ENCODE measurements at regions not wholly inside any gene's neighbourhood (a gene's known extent, or its start where the extent isn't known, plus 50 kb on each side); places are given as distances from the start of the nearest gene placed in this dataset.

- Histone ChIP-seq H3K27ac (ENCODE audit: low read depth) (no peak overlapping the region), H3K36me3 (ENCODE audit: insufficient read depth) (no peaks in the 10 kb centered on the region), H3K4me1 (ENCODE audit: insufficient read depth) (no peaks in the 10 kb centered on the region), H3K4me3 (ENCODE audit: low read depth, low read length) (no peak overlapping the region)
- WGBS = 95% methylated on average over 3 of the region's 3 CpGs
- DNase-seq (ENCODE audit: extremely low spot score) = no peak
Measured at GRCh38 chrX:9235722-9236121, 201.8 kb upstream of the FAM9B start.

DNA sequence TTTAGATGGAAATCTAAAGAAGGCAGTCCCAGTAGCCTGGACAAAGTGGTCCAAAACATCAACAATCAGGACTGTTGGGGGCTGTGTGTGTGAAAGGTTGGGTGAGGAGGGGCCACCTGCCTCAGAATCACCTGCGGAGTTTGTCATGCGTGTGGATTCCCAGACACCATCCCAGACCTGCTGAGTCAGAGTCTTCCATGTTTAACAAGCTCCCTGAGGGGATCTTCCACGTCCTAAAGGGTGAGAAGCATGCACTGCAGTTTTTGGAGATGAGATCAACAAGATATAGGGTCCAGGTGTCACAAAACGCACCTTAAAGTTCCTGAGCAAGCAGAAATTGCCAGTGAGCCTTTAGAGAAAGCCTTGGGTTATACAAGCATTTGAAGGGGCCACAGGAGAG lies 207.0 kb upstream of the FAM9B start:
- H3K4me3 ChIP-seq (ENCODE audit: low read depth, low read length) = no peak overlapping the region
- 90% methylated on average over 4 of the region's 4 CpGs for WGBS
- no peak for DNase-seq (ENCODE audit: extremely low spot score)
- H3K36me3 ChIP-seq (ENCODE audit: insufficient read depth) = no peaks in the 10 kb centered on the region
- H3K27ac ChIP-seq (ENCODE audit: low read depth) = no peak overlapping the region
- no peaks in the 10 kb centered on the region for H3K4me1 ChIP-seq (ENCODE audit: insufficient read depth)

GRCh38 chrX:9241427-9241826 lies 207.5 kb upstream of the FAM9B start:
- no peaks in the 10 kb centered on the region for H3K4me1 ChIP-seq (ENCODE audit: insufficient read depth)
- DNase-seq (ENCODE audit: extremely low spot score) = no peak
- H3K27ac ChIP-seq (ENCODE audit: low read depth) = no peak overlapping the region
- WGBS = 91% methylated on average over 11 of the region's 11 CpGs
- no peaks in the 10 kb centered on the region for H3K36me3 ChIP-seq (ENCODE audit: insufficient read depth)
- H3K4me3 ChIP-seq (ENCODE audit: low read depth, low read length) = no peak overlapping the region

GRCh38 chrX:9249051-9249846 lies 215.3 kb upstream of the FAM9B start:
- DNase-seq (ENCODE audit: extremely low spot score) = no peak
- Histone ChIP-seq H3K4me3 (ENCODE audit: low read depth, low read length) (no peak overlapping the region), H3K36me3 (ENCODE audit: insufficient read depth) (no peaks in the 10 kb centered on the region), H3K27ac (ENCODE audit: low read depth) (no peak overlapping the region), H3K4me1 (ENCODE audit: insufficient read depth) (no peaks in the 10 kb centered on the region)
- WGBS = 66% methylated on average over 8 of the region's 8 CpGs

GRCh38 chrX:9252182-9252581 lies 212.7 kb upstream of the TBL1X start:
- DNase-seq (ENCODE audit: extremely low spot score) = no peak
- no peak overlapping the region for H3K4me3 ChIP-seq (ENCODE audit: low read depth, low read length)
- 80% methylated on average over 4 of the region's 4 CpGs for WGBS
- no peaks in the 10 kb centered on the region for H3K36me3 ChIP-seq (ENCODE audit: insufficient read depth)
- H3K4me1 ChIP-seq (ENCODE audit: insufficient read depth) = no peaks in the 10 kb centered on the region
- H3K27ac ChIP-seq (ENCODE audit: low read depth) = no peak overlapping the region

- no peaks in the 10 kb centered on the region for H3K36me3 ChIP-seq (ENCODE audit: insufficient read depth)
- 61% methylated on average over 2 of the region's 2 CpGs for WGBS
- no peaks in the 10 kb centered on the region for H3K4me1 ChIP-seq (ENCODE audit: insufficient read depth)
- no peak overlapping the region for H3K27ac ChIP-seq (ENCODE audit: low read depth)
- H3K4me3 ChIP-seq (ENCODE audit: low read depth, low read length) = no peak overlapping the region
- no peak for DNase-seq (ENCODE audit: extremely low spot score)
Measured at GRCh38 chrX:9253211-9253610, 211.6 kb upstream of the TBL1X start.

GRCh38 chrX:9257718-9258420 lies 207.0 kb upstream of the TBL1X start:
- Histone ChIP-seq H3K27ac (ENCODE audit: low read depth) (no peak overlapping the region), H3K4me1 (ENCODE audit: insufficient read depth) (no peaks in the 10 kb centered on the region), H3K4me3 (ENCODE audit: low read depth, low read length) (no peak overlapping the region), H3K36me3 (ENCODE audit: insufficient read depth) (no peaks in the 10 kb centered on the region)
- DNase-seq (ENCODE audit: extremely low spot score) = no peak
- 70% methylated on average over 6 of the region's 6 CpGs for WGBS

- WGBS = 48% methylated on average over 3 of the region's 3 CpGs
- no peak for DNase-seq (ENCODE audit: extremely low spot score)
- H3K4me1 ChIP-seq (ENCODE audit: insufficient read depth) = no peaks in the 10 kb centered on the region
- no peak overlapping the region for H3K4me3 ChIP-seq (ENCODE audit: low read depth, low read length)
- H3K36me3 ChIP-seq (ENCODE audit: insufficient read depth) = no peaks in the 10 kb centered on the region
- H3K27ac ChIP-seq (ENCODE audit: low read depth) = no peak overlapping the region
Measured at GRCh38 chrX:9258421-9259104, 206.3 kb upstream of the TBL1X start.

GRCh38 chrX:9260603-9261002 lies 204.3 kb upstream of the TBL1X start:
- 100% methylated on average over 1 of the region's 1 CpG for WGBS
- Histone ChIP-seq H3K4me1 (ENCODE audit: insufficient read depth) (no peaks in the 10 kb centered on the region), H3K36me3 (ENCODE audit: insufficient read depth) (no peaks in the 10 kb centered on the region), H3K27ac (ENCODE audit: low read depth) (no peak overlapping the region), H3K4me3 (ENCODE audit: low read depth, low read length) (no peak overlapping the region)
- no peak for DNase-seq (ENCODE audit: extremely low spot score)

- 65% methylated on average over 6 of the region's 6 CpGs for WGBS
Measured at GRCh38 chrX:9267415-9267814, 197.4 kb upstream of the TBL1X start.

DNA sequence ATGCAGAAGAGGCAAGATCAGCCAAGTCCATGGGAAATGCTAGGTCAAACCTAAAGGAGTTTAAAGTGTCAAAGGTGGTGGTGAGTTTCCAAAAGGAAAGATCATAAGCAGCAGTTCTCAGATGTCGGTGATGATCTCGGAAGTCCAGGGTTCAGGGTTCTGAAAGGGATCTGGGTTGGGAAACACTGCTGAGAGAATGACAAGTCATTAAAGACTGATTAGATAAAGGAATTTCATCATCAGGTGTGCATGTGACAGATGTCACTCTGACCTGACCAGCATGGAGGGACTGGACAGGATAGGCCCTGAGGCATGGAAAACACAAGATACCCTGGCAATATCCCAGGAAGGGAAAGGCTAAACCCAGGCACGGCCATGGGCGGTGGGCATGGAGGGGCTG lies 195.7 kb upstream of the TBL1X start:
- H3K4me1 ChIP-seq (ENCODE audit: insufficient read depth) = no peaks in the 10 kb centered on the region
- no peak for DNase-seq (ENCODE audit: extremely low spot score)
- H3K27ac ChIP-seq (ENCODE audit: low read depth) = no peak overlapping the region
- no peaks in the 10 kb centered on the region for H3K36me3 ChIP-seq (ENCODE audit: insufficient read depth)
- H3K4me3 ChIP-seq (ENCODE audit: low read depth, low read length) = no peak overlapping the region
- WGBS = 90% methylated on average over 4 of the region's 4 CpGs

More at GRCh38 chrX:9267415-9267814, 197.4 kb upstream of the TBL1X start:
- Histone ChIP-seq H3K36me3 (ENCODE audit: insufficient read depth) (no peaks in the 10 kb centered on the region), H3K4me3 (ENCODE audit: low read depth, low read length) (no peak overlapping the region), H3K4me1 (ENCODE audit: insufficient read depth) (no peaks in the 10 kb centered on the region), H3K27ac (ENCODE audit: low read depth) (no peak overlapping the region)
- DNase-seq (ENCODE audit: extremely low spot score) = no peak

DNA sequence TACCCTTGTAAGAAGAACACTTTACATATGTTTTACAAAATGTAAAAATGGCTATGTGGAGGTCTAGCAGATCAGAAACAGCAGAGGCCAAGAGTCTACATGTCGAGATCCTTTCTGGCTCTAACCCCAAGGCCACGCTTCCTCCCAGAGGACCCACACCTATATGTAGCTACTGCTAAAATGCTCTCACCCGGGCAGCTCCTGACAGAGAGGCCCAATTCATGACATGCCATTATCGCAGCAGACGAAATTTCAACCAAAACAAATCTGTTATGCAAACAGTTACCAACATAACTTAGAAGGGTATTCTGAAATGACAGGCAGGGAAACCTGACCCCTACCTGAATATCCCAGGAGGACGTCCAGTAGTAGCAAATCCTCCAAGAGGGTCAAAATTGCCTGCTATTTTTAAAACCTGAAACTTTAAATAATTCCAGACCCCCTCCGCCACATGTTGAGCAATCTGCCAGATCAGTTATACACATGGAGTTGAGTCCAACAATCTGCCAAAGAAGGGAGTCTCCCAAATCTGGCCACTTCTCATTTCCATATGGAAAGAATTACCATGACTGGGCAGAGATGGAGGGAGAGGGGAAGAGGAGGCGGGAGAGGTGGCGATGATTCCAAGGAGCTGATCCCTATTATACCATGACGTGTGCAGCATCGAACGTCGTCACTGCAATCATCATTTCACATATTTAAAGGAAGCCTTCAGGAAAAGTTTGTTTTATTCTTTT lies 192.9 kb upstream of the TBL1X start:
- Histone ChIP-seq H3K27ac (ENCODE audit: low read depth) (no peak overlapping the region), H3K4me1 (ENCODE audit: insufficient read depth) (no peaks in the 10 kb centered on the region), H3K36me3 (ENCODE audit: insufficient read depth) (no peaks in the 10 kb centered on the region), H3K4me3 (ENCODE audit: low read depth, low read length) (no peak overlapping the region)
- 74% methylated on average over 13 of the region's 13 CpGs for WGBS
- no peak for DNase-seq (ENCODE audit: extremely low spot score)

DNA sequence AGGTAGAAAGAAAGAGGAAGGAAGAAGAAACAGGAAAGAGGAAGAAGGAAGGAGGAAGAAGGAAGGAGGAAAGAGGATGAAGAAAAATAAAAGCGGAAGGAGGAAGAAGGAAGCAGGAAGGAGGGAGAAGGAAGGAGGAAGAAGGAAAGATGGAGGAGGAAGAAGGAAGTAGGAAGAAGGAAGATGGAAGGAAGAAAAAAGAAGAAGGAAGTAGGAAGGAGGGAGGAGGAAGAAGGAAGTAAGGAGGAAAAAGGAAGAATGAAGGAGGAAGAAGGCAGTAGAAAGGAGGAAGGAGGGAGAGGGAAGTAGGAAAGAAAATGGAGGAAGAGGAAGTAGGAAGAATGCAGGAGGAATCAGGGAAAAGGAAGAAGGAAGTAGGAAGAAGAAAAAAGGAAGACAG lies 191.1 kb upstream of the TBL1X start:
- no peak overlapping the region for H3K27ac ChIP-seq (ENCODE audit: low read depth)
- no peak for DNase-seq (ENCODE audit: extremely low spot score)
- H3K4me1 ChIP-seq (ENCODE audit: insufficient read depth) = no peaks in the 10 kb centered on the region
- no peak overlapping the region for H3K4me3 ChIP-seq (ENCODE audit: low read depth, low read length)
- 94% methylated on average over 1 of the region's 1 CpG for WGBS
- no peaks in the 10 kb centered on the region for H3K36me3 ChIP-seq (ENCODE audit: insufficient read depth)

All from urinary bladder (tissue), 3 donors.